ENCODE measurements at regions not wholly inside any gene's neighbourhood (a gene's known extent, or its start where the extent isn't known, plus 50 kb on each side); places are given as distances from the start of the nearest gene placed in this dataset.
"Not testable (repeated sequence)": the region's sequence is repeated elsewhere in the genome, so short reads cannot be mapped to it uniquely, and the experiment has no call there.

DNA sequence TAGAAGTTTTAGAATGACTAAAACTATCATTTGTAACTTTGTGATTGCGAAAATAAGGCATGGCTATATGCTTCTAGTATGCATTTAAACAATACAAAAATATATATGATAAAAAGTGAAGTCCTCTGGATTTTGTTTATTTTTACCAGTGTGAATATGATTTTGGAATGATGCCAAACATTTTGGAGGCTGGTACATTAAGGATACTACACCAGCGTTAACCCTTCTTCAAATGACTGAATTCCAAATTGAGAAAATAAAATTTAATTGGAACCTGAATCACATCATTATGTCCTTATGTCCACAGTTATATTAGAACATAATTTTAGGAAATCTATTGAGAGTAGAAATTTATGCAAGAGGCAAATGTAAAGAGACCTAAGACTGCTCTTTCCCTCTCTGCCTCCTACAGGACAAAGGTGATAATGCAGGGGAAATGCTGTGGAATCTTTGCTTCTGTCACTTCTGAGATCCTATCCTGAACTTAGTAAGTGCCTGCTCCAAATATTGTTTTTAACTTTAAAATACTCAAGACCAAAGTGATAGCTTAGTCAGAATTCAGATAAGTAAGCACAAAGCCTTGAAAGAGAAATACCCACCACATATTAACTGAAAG is 121.1 kb upstream of the NANOGP8 start:
- no peak for DNase-seq

- no peak for DNase-seq
These were observed 113.1 kb upstream of the NANOGP8 start for GRCh38 chr15:35198197-35198596.

DNA sequence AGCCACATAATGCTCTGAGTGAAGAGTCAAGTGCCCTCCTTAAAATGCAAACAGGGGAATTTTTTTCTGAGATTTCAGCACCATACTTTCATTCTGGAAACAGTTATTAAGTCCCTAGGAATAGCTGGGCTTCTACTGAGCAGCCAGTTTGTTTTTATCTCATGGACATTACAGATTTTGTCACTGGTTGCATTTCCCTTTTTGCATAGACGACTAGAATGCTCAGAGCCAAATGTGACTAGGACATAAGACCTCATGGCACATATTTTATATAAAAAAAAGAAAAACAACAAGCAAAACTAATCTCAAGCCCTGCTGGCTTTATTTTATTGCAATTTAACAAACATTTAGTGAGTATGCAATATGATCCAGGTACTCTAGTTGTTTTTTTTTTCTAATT is 112.7 kb upstream of the NANOGP8 start:
- no peak for DNase-seq

DNA sequence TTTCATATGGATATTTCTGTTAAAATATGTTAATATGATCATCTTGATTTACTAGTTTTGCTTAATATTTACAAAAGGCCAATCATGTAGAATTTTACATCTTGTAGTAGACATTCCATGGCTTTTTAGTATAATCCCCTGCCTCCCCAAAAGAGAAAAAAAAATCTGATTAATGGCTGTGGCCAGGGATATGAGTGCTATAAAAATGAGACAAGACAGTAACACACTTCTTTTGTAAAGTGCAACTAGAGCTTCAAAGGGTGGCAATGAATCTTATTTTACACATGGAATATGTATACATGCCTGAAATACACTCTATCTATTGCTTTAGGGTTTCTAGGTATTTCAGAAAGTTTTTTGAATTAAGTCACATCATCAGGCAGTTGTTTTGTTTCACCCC is 112.2 kb upstream of the NANOGP8 start:
- no peak for DNase-seq

DNA sequence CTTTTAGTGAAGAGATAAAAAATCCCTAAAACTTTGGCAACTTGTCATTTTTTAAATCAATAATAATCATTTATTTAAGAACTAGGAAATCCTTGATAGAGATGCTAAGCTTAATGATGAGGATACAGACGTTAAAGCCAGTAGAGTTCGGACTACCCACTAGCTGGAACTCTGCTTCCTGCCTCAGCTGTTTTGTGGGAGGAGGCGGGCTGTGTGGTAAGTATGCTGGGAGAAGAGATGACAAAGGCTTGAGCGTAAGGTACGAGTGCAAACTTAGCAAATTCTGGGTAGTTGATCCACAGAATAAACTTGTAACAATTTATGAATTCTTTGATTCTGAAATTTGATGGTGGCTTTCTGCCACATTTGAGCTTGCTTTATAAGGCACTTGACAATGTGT is 111.2 kb upstream of the NANOGP8 start:
- DNase-seq: no peak

DNA sequence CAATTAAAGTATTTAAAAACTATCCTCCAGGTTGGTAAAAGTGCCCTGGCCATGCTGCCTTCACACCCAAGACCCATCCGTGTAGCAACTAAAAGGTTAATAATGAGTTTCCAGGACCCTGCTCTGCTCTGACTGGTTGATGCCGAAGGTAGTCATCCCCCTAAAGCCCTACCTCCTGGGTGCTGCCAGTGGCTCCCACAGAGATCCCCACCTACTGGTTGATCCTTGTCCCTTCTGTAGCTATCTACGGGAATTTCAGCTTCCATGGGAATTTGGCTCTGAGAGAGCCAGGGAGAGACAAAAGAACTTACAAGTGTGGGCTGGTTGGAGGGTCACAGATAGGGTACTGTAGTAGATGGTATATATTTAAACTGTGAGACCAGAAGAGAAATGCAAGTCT is 110.6 kb upstream of the NANOGP8 start:
- no peak for DNase-seq

DNA sequence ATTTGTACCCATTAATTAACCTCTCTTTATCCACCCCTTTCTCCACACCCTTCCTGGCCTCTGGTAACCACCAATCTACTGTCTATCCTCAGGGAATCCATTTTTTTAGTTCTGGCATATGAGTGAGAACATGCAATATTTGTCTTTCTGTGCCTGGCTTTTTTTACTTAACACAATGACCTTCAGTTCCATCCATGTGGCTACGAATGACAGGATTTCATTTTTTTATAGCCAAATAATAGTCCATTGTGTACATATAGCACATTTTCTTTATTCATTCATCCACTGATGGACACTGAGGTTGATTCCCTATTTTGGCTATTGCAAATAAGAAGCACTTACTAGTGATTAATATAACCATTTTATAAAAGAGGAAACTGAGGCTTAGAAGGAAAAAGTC is 109.9 kb upstream of the NANOGP8 start:
- DNase-seq: no peak

- no peak for DNase-seq
These were observed 109.2 kb upstream of the NANOGP8 start for GRCh38 chr15:35194296-35194695.

DNA sequence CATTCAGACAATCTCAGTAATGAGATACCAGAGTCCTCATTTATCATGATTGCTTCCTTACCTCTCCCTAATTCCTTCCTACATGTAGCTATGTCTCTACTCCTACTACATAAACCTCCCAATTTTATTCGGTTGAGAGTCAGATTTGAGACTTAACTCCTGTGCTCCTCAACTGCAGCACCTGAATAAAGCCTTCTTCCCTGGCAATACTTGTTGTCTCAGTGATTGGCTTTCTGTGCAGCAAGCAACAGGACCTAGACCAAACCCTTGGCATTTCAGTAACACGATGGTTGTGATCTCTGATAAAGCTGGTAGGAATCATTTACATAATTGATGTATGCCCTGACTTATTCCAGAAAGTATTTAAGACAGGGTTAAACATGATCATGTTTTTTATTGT is 106.7 kb upstream of the NANOGP8 start:
- DNase-seq: no peak

- no peak for DNase-seq
These were observed 101.3 kb upstream of the NANOGP8 start for GRCh38 chr15:35186346-35186745.

- no peak for DNase-seq
These were observed 99.6 kb upstream of the NANOGP8 start for GRCh38 chr15:35184646-35185045.

GRCh38 chr15:35182841-35183479 is 97.9 kb upstream of the NANOGP8 start:
- no peak for DNase-seq

GRCh38 chr15:35181538-35181937 is 96.4 kb upstream of the NANOGP8 start:
- DNase-seq: no peak

DNA sequence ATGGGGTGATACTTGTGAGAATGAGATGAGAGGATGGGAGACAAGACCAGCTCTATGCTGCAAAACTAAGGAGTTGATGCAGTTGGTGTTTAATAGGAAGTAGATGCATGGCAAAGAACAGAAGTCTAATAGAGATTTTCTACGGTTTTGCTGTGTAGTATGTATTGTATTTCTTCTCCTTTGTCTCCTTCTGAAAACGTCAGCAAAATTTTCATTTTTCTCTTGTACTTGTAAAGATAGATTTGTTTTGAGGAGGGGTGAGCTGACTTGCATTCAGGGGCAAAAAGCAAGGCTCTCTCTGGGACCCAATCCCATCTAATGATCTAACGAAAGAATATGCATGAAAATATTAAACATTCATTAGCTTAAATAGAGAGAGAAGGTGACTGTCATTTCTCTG is 94.6 kb upstream of the NANOGP8 start:
- DNase-seq: no peak

GRCh38 chr15:35178186-35178585 is 93.1 kb upstream of the NANOGP8 start:
- DNase-seq: not testable (repeated sequence)

- DNase-seq: no peak
These were observed 89.9 kb upstream of the NANOGP8 start for GRCh38 chr15:35174948-35175347.

DNA sequence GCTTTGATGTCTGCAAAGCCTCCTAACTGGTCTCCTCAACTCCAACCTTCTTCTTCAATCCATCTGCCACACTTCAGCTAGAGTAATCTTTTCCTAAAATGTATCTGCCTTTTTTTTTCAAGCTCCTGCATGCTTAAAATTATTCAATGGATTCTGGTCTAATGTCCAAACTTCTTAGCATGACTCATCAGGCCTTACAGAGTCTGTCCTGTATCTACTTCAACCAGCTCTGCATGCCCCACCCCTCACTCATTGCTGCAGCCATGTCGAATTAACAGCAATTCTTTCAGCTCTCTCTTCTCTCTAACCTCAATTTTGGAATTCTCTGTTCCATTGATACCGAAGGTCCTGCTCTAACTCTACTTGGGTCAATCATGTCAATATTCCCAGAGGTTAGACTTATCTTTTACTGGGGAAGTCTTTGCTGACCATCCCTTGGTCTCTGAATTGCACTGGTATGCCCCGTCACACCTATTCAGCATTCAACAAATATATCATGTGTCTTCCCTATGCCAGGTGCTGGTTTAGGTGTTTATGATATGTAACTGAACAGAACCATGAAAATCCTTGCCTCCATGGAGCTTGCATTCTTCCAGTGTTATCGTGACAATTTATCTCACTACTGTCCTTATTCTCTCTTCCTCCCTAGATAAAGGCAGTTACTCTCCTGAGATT is 88.5 kb upstream of the NANOGP8 start:
- DNase-seq: no peak

- no peak for DNase-seq
These were observed 85.1 kb upstream of the NANOGP8 start for GRCh38 chr15:35170207-35170606.

DNA sequence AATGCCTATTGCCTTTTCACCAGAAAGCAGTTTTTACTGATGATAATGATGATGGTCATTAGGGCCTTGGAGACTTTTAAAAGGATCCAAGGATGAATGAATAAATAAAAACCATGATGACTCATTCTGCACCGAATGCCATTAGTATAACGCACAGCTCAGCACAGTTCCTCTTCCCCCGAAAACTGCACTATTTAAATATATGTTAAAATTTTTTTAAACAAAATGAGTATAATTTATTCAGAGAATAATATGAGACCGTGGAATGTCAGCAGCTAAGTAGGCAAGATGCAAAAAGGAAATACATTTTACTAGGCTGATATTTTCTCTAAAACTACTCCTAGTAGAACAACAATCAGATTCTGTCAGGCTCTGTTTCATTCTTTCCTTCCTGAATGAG is 83.4 kb upstream of the NANOGP8 start:
- DNase-seq: no peak

GRCh38 chr15:35167675-35168074 is 82.6 kb upstream of the NANOGP8 start:
- no peak for DNase-seq

GRCh38 chr15:35166730-35167359 is 81.8 kb upstream of the NANOGP8 start:
- DNase-seq: no peak

DNA sequence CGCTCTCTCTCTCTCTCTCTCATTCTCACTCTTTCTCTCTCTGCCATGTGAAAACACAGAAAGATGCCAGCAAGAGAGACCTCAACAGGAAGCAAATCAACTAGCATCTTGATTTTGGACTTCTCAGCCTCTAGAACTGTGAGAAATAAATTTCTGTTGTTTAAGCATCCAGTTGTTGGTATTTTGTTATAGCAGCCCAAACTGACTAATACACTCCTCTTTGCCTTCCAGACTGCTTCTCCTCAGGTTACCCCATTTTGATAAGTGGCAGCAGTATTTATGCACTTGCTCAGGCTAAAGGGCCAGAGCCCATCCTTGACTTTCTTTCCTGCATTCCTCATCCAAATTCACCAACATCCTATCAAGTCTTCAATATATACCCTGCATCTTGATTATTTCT is 76.6 kb upstream of the NANOGP8 start:
- DNase-seq: no peak

DNA sequence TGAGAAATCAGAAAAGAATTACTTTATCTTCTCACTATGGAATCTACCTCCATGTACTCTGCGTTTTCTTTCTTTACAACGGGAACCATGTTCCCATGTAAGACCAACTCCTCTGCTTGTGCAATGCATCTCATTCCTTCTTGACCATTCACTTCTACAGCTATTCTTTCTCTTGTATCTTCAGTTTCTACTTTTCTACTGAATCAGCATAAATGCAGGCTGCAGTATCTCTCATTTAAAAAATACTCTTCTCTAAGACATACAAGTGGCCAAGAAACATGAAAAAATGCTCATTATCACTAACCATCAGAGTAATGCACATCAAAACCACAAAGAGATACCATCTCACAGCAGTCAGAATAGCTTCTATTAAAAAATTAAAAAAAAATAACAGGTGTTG is 74.1 kb upstream of the NANOGP8 start:
- no peak for DNase-seq

DNA sequence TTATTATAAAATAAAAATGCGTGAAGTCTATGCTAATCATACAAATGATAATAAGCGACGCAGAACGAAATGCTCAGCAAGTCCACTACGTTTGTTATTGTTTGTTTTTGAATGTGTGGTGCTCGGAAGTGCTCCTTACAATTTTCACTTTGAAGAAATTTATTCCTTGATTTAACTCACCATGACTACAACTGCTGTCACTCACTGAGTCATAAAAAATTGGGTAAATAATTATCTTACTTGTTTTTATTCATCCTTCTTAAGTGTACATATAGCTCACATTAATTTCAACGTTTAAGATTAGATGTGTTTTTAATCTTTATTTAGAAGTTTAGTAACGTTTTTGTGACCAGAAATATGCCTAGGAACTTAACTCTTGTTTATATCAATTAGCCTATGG is 66.7 kb upstream of the NANOGP8 start:
- DNase-seq: no peak
